Transverse colon (tissue), 4 donors: ENCODE measurements at regions not wholly inside any gene's neighbourhood (a gene's known extent, or its start where the extent isn't known, plus 50 kb on each side); places are given as distances from the start of the nearest gene placed in this dataset.
"Not testable (repeated sequence)": the region's sequence is repeated elsewhere in the genome, so short reads cannot be mapped to it uniquely, and the experiment has no call there.

Source experiments
- DNase-seq: peaks from one replicate; pipeline ENCODE4 v3.0.0-alpha.2; 2019
- H3K27ac ChIP-seq, 4 donors: fragments of 200-600 bp; sonication (generic); 2 replicates each; pipeline ENCODE4 v1.5.1; 2016 to 2018; ENCODE audit warnings: inconsistent platforms in 4 of 4
- H3K27me3 ChIP-seq: fragments of 200-600 bp; sonication (generic); 2 replicates; pipeline ENCODE4 v1.5.1; 2017; ENCODE audit warnings: inconsistent platforms
- H3K36me3 ChIP-seq, 4 donors: fragments of 200-600 bp; sonication (generic); 2 replicates each; pipeline ENCODE4 v1.5.1; 2017 to 2019; ENCODE audit warnings: inconsistent platforms in 4 of 4
- H3K4me1 ChIP-seq, 4 donors: fragments of 200-600 bp; sonication (generic); 2 replicates each; pipeline ENCODE4 v1.5.1; 2017 to 2020; ENCODE audit warnings: inconsistent platforms in 4 of 4
- H3K4me3 ChIP-seq, 4 donors: fragments of 200-600 bp; sonication (generic); 1 replicate in 1 of 4; 2 replicates in 3 of 4; pipeline versions ENCODE4 v1.5.1 to v1.6.1; 2017 to 2019; ENCODE audit warnings: inconsistent platforms in 4 of 4
- H3K9me3 ChIP-seq, 2 donors: fragments of 200-600 bp; sonication (generic); 2 replicates each; pipeline ENCODE4 v1.5.1; 2017 to 2019; ENCODE audit warnings: inconsistent platforms in 2 of 2
- CTCF ChIP-seq, 5 experiments: fragments of 200-600 bp in 3 of 5; fragments of 450-650 bp in 2 of 5; sonication (generic) in 3 of 5; IDR thresholded peaks; 1 replicate in 2 of 5; 2 replicates in 3 of 5; pipeline ENCODE4 v1.5.1; 2016 to 2017; ENCODE audit warnings: antibody characterized with exemption in 5 of 5, inconsistent platforms in 3 of 5, mild to moderate bottlenecking in 2 of 5, moderate library complexity in 1 of 5
- EP300 ChIP-seq: sonication (generic); formaldehyde crosslinking; IDR thresholded peaks from one replicate; pipeline ENCODE4 v1.6.1; 2017; ENCODE audit warnings: antibody characterized with exemption, low read depth
- POLR2A ChIP-seq: fragments of 450-650 bp; IDR thresholded peaks from one replicate; pipeline ENCODE4 v1.6.1; 2016; ENCODE audit warnings: antibody characterized with exemption, mild to moderate bottlenecking, moderate library complexity
- POLR2AphosphoS5 ChIP-seq, 3 donors: sonication (generic); formaldehyde crosslinking; IDR thresholded peaks; one replicate each; pipeline ENCODE4 v1.6.1; 2016; ENCODE audit warnings: antibody characterized with exemption in 3 of 3
- WGBS, 2 donors: methylation state at CpG; one replicate each; pipeline ENCODE4 v1.1.5; 2018; ENCODE audit warnings: low coverage in 1 of 2; 5-methylcytosine and 5-hydroxymethylcytosine counted together
- in situ Hi-C, 4 donors: fragments of 200-750 bp; cut with MboI; loops; one replicate each; pipeline versions ENCODE4 v1.15.0 to v1.15.1; 2017; ENCODE audit warnings: low sequenced_read_pairs in 3 of 4, low pct_ligation_motif_present in 1 of 4, low pct_unique_long_range_greater_than_20kb in 1 of 4
- intact Hi-C: fragments of 100-400 bp; cut with DNase I; formaldehyde crosslinking; loops from one replicate; pipeline ENCODE4 v1.15.1; 2023; ENCODE audit warnings: low total_unique reads

DNA sequence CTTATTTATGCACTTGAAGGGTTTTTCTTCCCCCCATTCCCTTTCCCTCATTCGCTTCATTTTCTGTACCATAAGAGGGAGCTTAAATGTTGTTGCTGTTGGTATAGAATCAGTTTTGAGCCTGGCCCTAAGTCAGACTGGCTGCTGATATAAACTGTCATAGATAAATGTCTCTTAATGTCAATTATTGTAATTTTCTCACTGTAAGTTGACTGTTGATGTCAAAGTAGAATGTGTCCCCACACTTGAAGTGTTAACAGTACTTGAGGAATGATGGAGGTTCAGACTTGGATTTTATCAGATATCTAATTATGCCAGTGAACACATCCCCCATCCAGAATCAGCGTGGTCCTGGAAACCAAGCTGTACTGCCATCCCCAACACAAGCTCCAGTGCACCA lies 87.8 kb downstream of the PRR15 start:
- no peak for TF ChIP-seq POLR2AphosphoS5 (IDR thresholded peaks at IDR 0.05)
- no peak for TF ChIP-seq CTCF (IDR thresholded peaks at IDR 0.05)
- no peak for TF ChIP-seq POLR2A
- TF ChIP-seq EP300, result no peak
- in situ Hi-C loops, result no loop called here
- H3K27ac ChIP-seq, result no peak overlapping the region
- H3K4me1 ChIP-seq, result no peaks in the 10 kb centered on the region
- intact Hi-C loops, result no loop called here
- H3K4me3 ChIP-seq, result no peak overlapping the region
- WGBS, 2 donors, result 73 to 91% methylated on average over 1 to 2 of the region's 2 CpGs
- H3K27me3 ChIP-seq, result no peaks in the 10 kb centered on the region
- H3K36me3 ChIP-seq, result no peaks in the 10 kb centered on the region
- DNase-seq, result no peak
- no peaks in the 10 kb centered on the region for H3K9me3 ChIP-seq

GRCh38 chr7:29652556-29652955 lies 88.9 kb downstream of the PRR15 start:
- intact Hi-C loops, result no loop called here
- DNase-seq, result no peak
- no peaks in the 10 kb centered on the region for H3K4me1 ChIP-seq
- no peaks in the 10 kb centered on the region for H3K36me3 ChIP-seq
- no peak overlapping the region for H3K4me3 ChIP-seq
- 63 to 85% methylated on average over 2 of the region's 2 CpGs for WGBS, 2 donors
- TF ChIP-seq CTCF (IDR thresholded peaks at IDR 0.05), result no peak
- TF ChIP-seq EP300, result no peak
- no peak for TF ChIP-seq POLR2A
- no peak for TF ChIP-seq POLR2AphosphoS5 (IDR thresholded peaks at IDR 0.05)
- no peak overlapping the region for H3K27ac ChIP-seq
- no peaks in the 10 kb centered on the region for H3K27me3 ChIP-seq
- no peaks in the 10 kb centered on the region for H3K9me3 ChIP-seq
- in situ Hi-C loops, result no loop called here

DNA sequence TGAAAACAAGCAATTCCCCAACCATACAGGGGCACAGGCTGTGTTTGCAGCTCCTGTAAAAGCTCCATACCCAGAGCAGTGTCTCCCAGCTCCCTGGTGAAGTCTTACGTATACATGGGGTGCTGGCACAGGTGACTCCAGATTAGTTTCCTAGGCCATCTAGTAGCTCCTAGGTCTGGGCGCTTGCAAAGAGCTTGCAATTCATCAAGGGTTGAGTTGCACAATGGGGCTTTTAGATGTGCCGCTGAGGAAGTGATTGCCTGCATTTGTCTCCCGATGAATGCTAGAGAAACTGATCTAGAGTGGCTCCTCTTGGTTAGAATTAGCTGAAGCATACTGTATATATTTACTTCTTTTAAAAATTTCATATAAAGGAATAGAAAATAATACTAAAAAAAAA lies 90.7 kb downstream of the PRR15 start:
- H3K36me3 ChIP-seq, H3K4me1 ChIP-seq, H3K27me3 ChIP-seq, H3K27ac ChIP-seq, DNase-seq, intact Hi-C loops, H3K4me3 ChIP-seq, in situ Hi-C loops, H3K9me3 ChIP-seq: not testable (repeated sequence)
- 73 to 92% methylated on average over 2 to 4 of the region's 4 CpGs for WGBS, 2 donors

GRCh38 chr7:29657288-29657687 lies 93.7 kb downstream of the PRR15 start:
- DNase-seq, result no peak
- Histone ChIP-seq H3K4me1 (no peaks in the 10 kb centered on the region), H3K36me3 (no peaks in the 10 kb centered on the region), H3K9me3 (no peaks in the 10 kb centered on the region), H3K27me3 (no peaks in the 10 kb centered on the region), H3K27ac (no peak overlapping the region), H3K4me3 (no peak overlapping the region)
- in situ Hi-C loops (no loop called here), intact Hi-C loops (no loop called here)
- no peak for TF ChIP-seq CTCF (IDR thresholded peaks at IDR 0.05)
- TF ChIP-seq POLR2AphosphoS5 (IDR thresholded peaks at IDR 0.05), result no peak
- no peak for TF ChIP-seq EP300
- no peak for TF ChIP-seq POLR2A
- 85 to 86% methylated on average over 5 of the region's 5 CpGs for WGBS, 2 donors

DNA sequence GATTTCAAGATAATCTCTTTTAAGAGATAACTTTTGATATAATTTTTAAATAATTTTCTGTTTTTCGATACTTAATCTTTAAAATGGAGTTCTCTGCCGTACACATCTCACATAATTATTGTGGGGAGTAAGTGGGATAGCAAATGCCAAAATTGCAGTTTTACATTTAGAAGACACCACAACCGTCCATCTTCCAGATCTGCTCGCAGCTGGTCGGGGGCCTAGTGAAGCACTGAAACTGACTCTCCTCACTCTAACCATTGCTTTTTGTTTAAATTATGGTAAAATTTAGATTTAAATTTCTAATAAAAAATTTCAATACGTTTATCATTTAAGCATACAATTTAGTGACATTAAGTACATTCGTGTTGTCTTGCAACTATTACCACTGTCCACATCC lies 94.2 kb downstream of the PRR15 start:
- Histone ChIP-seq H3K36me3 (no peaks in the 10 kb centered on the region), H3K4me1 (no peaks in the 10 kb centered on the region), H3K9me3 (no peaks in the 10 kb centered on the region), H3K4me3 (no peak overlapping the region), H3K27ac (no peak overlapping the region), H3K27me3 (no peaks in the 10 kb centered on the region)
- WGBS, 2 donors, result 88 to 91% methylated on average over 7 of the region's 7 CpGs
- intact Hi-C loops (no loop called here), in situ Hi-C loops (no loop called here)
- no peak for DNase-seq
- TF ChIP-seq POLR2AphosphoS5 (IDR thresholded peaks at IDR 0.05) (no peak), POLR2A (no peak), EP300 (no peak), CTCF (IDR thresholded peaks at IDR 0.05) (no peak)

- 80 to 99% methylated on average over 2 to 5 of the region's 5 CpGs for WGBS, 2 donors
- in situ Hi-C loops, result not testable (repeated sequence)
These were observed 95.6 kb downstream of the PRR15 start for GRCh38 chr7:29659213-29659612.

GRCh38 chr7:29662899-29663298 lies 99.3 kb downstream of the PRR15 start:
- in situ Hi-C loops, result not testable (repeated sequence)
- WGBS, 2 donors, result 75 to 100% methylated on average over 3 of the region's 3 CpGs

More at GRCh38 chr7:29659213-29659612, 95.6 kb downstream of the PRR15 start:
- H3K9me3 ChIP-seq, H3K4me1 ChIP-seq, H3K27me3 ChIP-seq, DNase-seq, H3K27ac ChIP-seq, intact Hi-C loops, H3K4me3 ChIP-seq, H3K36me3 ChIP-seq: not testable (repeated sequence)

More at GRCh38 chr7:29662899-29663298, 99.3 kb downstream of the PRR15 start:
- H3K27ac ChIP-seq, intact Hi-C loops, H3K36me3 ChIP-seq, H3K27me3 ChIP-seq, H3K9me3 ChIP-seq, H3K4me1 ChIP-seq, DNase-seq, H3K4me3 ChIP-seq: not testable (repeated sequence)
